H1 (cell line): ENCODE measurements at regions not wholly inside any gene's neighbourhood (a gene's known extent, or its start where the extent isn't known, plus 50 kb on each side); places are given as distances from the start of the nearest gene placed in this dataset.

ENCODE experiments used
- CTCF ChIA-PET: fragments of 300-600 bp; sonication (Branson Sonifier 250); formaldehyde crosslinking; loops from one replicate; lab custom pipeline; 2021; ENCODE audit not compliant: partially characterized antibody; lab: Charles Lee
- POLR2A ChIA-PET: fragments of 300-600 bp; sonication (Branson Sonifier 250); formaldehyde crosslinking; loops from one replicate; lab custom pipeline; 2021; ENCODE audit warnings: inconsistent platforms; ENCODE audit not compliant: partially characterized antibody; lab: Charles Lee
- DNase-seq, 2 experiments: peaks; one replicate each; pipeline versions ENCODE4 v3.0.0 to v3.0.0-alpha.2; 2010 to 2022; ENCODE audit warnings: low spot score in 2 of 2, low read depth in 1 of 2, mixed read lengths in 1 of 2
- FAIRE-seq: peaks from 2 replicates; lab custom pipeline; 2011; peaks lifted over from hg19 to GRCh38; lab: Jason Lieb, UNC
- H2AFZ ChIP-seq: 2 replicates; pipeline ENCODE4 v1.8.1; 2012; ENCODE audit warnings: low read length, inconsistent platforms
- H2AK5ac ChIP-seq: 2 replicates; pipeline ENCODE4 v1.6.1; 2013; ENCODE audit warnings: low read depth, low read length
- H2BK120ac ChIP-seq: replicated peaks from 2 replicates; pipeline ENCODE3; 2013; ENCODE audit warnings: low read depth, low read length, inconsistent platforms
- H2BK12ac ChIP-seq: 2 replicates; pipeline ENCODE4 v1.6.1; 2013; ENCODE audit warnings: low read depth, low read length
- H2BK15ac ChIP-seq: 2 replicates; pipeline ENCODE4 v1.6.1; 2013; ENCODE audit warnings: low read length
- H2BK20ac ChIP-seq: 2 replicates; pipeline ENCODE4 v1.6.1; 2013; ENCODE audit warnings: low read length
- H2BK5ac ChIP-seq: 2 replicates; pipeline ENCODE4 v1.6.1; 2013; ENCODE audit warnings: low read depth, low read length
- H3K14ac ChIP-seq: 2 replicates; pipeline ENCODE4 v1.6.1; 2013; ENCODE audit warnings: inconsistent platforms; ENCODE audit not compliant: insufficient read length
- H3K18ac ChIP-seq: 2 replicates; pipeline ENCODE4 v1.6.1; 2013; ENCODE audit warnings: low read length; ENCODE audit errors: extremely low read depth
- H3K23ac ChIP-seq: 2 replicates; pipeline ENCODE4 v1.6.1; 2013; ENCODE audit warnings: inconsistent platforms; ENCODE audit not compliant: insufficient read length
- H3K23me2 ChIP-seq: 2 replicates; pipeline ENCODE4 v1.6.1; 2013; ENCODE audit warnings: low read depth, low read length
- H3K27ac ChIP-seq: 2 replicates; pipeline ENCODE4 v1.6.1; 2011; ENCODE audit warnings: low read depth, low read length, inconsistent platforms
- H3K27me3 ChIP-seq, 4 experiments: replicated peaks in 1 of 4; 1 replicate in 1 of 4; 2 replicates in 3 of 4; pipeline versions ENCODE4 v1.6.1 to v1.8.1; 2011 to 2013; ENCODE audit warnings: low read length in 3 of 4, mild to moderate bottlenecking in 3 of 4, inconsistent platforms in 2 of 4, mixed read lengths in 2 of 4, moderate library complexity in 1 of 4; ENCODE audit not compliant: control insufficient read depth in 3 of 4, insufficient read depth in 3 of 4; ENCODE audit errors: extremely low read depth in 1 of 4
- H3K36me3 ChIP-seq, 4 experiments: 2 replicates each; pipeline versions ENCODE4 v1.6.1 to v1.8.1; 2011 to 2013; ENCODE audit warnings: mild to moderate bottlenecking in 4 of 4, low read length in 3 of 4, moderate library complexity in 2 of 4, control low read depth in 1 of 4, inconsistent platforms in 1 of 4; ENCODE audit not compliant: insufficient read depth in 4 of 4, control insufficient read depth in 2 of 4
- H3K4ac ChIP-seq: replicated peaks from 2 replicates; pipeline ENCODE3; 2013; ENCODE audit warnings: low read length, low read depth, mixed read lengths, inconsistent platforms; ENCODE audit not compliant: insufficient read length
- H3K4me1 ChIP-seq, 4 experiments: replicated peaks in 1 of 4; 1 replicate in 1 of 4; 2 replicates in 3 of 4; pipeline versions ENCODE4 v1.6.1 to v1.8.1; 2011 to 2013; ENCODE audit warnings: low read length in 3 of 4, inconsistent platforms in 2 of 4, mixed read lengths in 1 of 4; ENCODE audit not compliant: insufficient read depth in 4 of 4, control insufficient read depth in 3 of 4
- H3K4me2 ChIP-seq, 2 experiments: 2 replicates each; pipeline versions ENCODE4 v1.6.1 to v1.8.1; 2011 to 2013; ENCODE audit warnings: low read depth in 2 of 2, low read length in 2 of 2, control low read depth in 1 of 2, inconsistent platforms in 1 of 2, mild to moderate bottlenecking in 1 of 2; ENCODE audit not compliant: insufficient read depth in 1 of 2
- H3K4me3 ChIP-seq, 4 experiments: fragments of 200-600, 300-600 bp in 1 of 4; sonication (generic), shearing (Covaris generic), sonication (Bioruptor Twin) in 1 of 4; 2 replicates each; pipeline versions ENCODE4 v1.5.1 to v1.8.1; 2011 to 2016; ENCODE audit warnings: low read length in 4 of 4, low read depth in 3 of 4, control low read depth in 2 of 4, inconsistent platforms in 2 of 4, mild to moderate bottlenecking in 2 of 4, mixed read lengths in 1 of 4, moderate library complexity in 1 of 4; ENCODE audit not compliant: insufficient read depth in 2 of 4; ENCODE audit errors: extremely low read depth in 1 of 4
- H3K56ac ChIP-seq: replicated peaks from 2 replicates; pipeline ENCODE3; 2013; ENCODE audit warnings: low read depth, mild to moderate bottlenecking, mixed read lengths, low read length, inconsistent platforms; ENCODE audit not compliant: insufficient read length
- H3K79me1 ChIP-seq: 2 replicates; pipeline ENCODE4 v1.6.1; 2013; ENCODE audit warnings: low read depth, low read length, control low read depth
- H3K79me2 ChIP-seq, 2 experiments: 2 replicates each; pipeline versions ENCODE4 v1.6.1 to v1.8.1; 2012 to 2013; ENCODE audit warnings: low read length in 2 of 2, mild to moderate bottlenecking in 2 of 2, inconsistent platforms in 1 of 2; ENCODE audit not compliant: insufficient read depth in 2 of 2, control insufficient read depth in 1 of 2
- H3K9ac ChIP-seq, 4 experiments: replicated peaks in 1 of 4; 1 replicate in 1 of 4; 2 replicates in 3 of 4; pipeline versions ENCODE4 v1.6.1 to v1.8.1; 2011 to 2013; ENCODE audit warnings: low read depth in 3 of 4, low read length in 3 of 4, control low read depth in 2 of 4, mild to moderate bottlenecking in 2 of 4, moderate library complexity in 2 of 4, inconsistent platforms in 1 of 4; ENCODE audit errors: extremely low read depth in 1 of 4
- H3K9me3 ChIP-seq, 2 experiments: 2 replicates each; pipeline versions ENCODE4 v1.6.1 to v1.8.1; 2012 to 2013; ENCODE audit warnings: mild to moderate bottlenecking in 2 of 2, moderate library complexity in 2 of 2, control low read depth in 1 of 2, inconsistent platforms in 1 of 2, low read depth in 1 of 2, low read length in 1 of 2, mixed read lengths in 1 of 2; ENCODE audit not compliant: insufficient read depth in 2 of 2
- H4K20me1 ChIP-seq, 2 experiments: replicated peaks in 1 of 2; 2 replicates each; pipeline versions ENCODE3 to v1.8.1; 2011 to 2013; ENCODE audit warnings: inconsistent platforms in 2 of 2, low read length in 2 of 2, mild to moderate bottlenecking in 1 of 2; ENCODE audit not compliant: insufficient read depth in 2 of 2, control insufficient read depth in 1 of 2
- H4K5ac ChIP-seq: 2 replicates; pipeline ENCODE4 v1.6.1; 2013; ENCODE audit warnings: low read length, low read depth, mixed read lengths, inconsistent platforms; ENCODE audit not compliant: insufficient read length
- H4K8ac ChIP-seq: 2 replicates; pipeline ENCODE4 v1.8.0; 2013; ENCODE audit warnings: mild to moderate bottlenecking, moderate library complexity, low read length, inconsistent platforms; ENCODE audit not compliant: insufficient read depth; ENCODE audit errors: extremely low read depth
- H4K91ac ChIP-seq: replicated peaks from 2 replicates; pipeline ENCODE3; 2013; ENCODE audit warnings: low read length, mixed read lengths, inconsistent platforms; ENCODE audit not compliant: insufficient read length
- BACH1 ChIP-seq: IDR thresholded peaks from 2 replicates; pipeline ENCODE4 v1.6.1; 2012; ENCODE audit warnings: low read length, improper control_type of control experiment
- CBX8 ChIP-seq: fragments of 300-800, 300-1000 bp; sonication (generic); IDR thresholded peaks from 2 replicates; pipeline ENCODE4 v1.7.1; 2016; ENCODE audit warnings: low read depth, low read length, borderline replicate concordance
- CHD2 ChIP-seq: IDR thresholded peaks from 2 replicates; pipeline ENCODE4 v1.6.1; 2012; ENCODE audit warnings: low read length, improper control_type of control experiment
- EGR1 ChIP-seq: IDR thresholded peaks from 2 replicates; pipeline ENCODE4 v1.6.1; 2011; ENCODE audit warnings: low read depth, low read length, borderline replicate concordance
- EP300 ChIP-seq, 2 experiments: IDR thresholded peaks; 1 replicate in 1 of 2; 2 replicates in 1 of 2; pipeline ENCODE4 v1.6.1; 2011 to 2012; ENCODE audit warnings: low read depth in 2 of 2, low read length in 2 of 2, mild to moderate bottlenecking in 2 of 2, borderline replicate concordance in 1 of 2, inconsistent platforms in 1 of 2, moderate library complexity in 1 of 2
- GTF2F1 ChIP-seq: IDR thresholded peaks from 2 replicates; pipeline ENCODE4 v1.6.1; 2012; ENCODE audit warnings: low read depth, low read length, improper control_type of control experiment, borderline replicate concordance
- PHF8 ChIP-seq: fragments of 200-600 bp; sonication (generic); conservative IDR thresholded peaks from 2 replicates; pipeline ENCODE4 v1.7.1; 2012; ENCODE audit warnings: low read depth, mild to moderate bottlenecking, inconsistent platforms, low read length, moderate library complexity
- RNF2 ChIP-seq: fragments of 200-900, 300-1000 bp; sonication (generic); IDR thresholded peaks from 2 replicates; pipeline ENCODE4 v1.7.1; 2016; ENCODE audit warnings: borderline replicate concordance, low read depth, mild to moderate bottlenecking, antibody characterized with exemption, low read length; ENCODE audit not compliant: poor library complexity, severe bottlenecking; ENCODE audit errors: missing control alignments
- RXRA ChIP-seq: IDR thresholded peaks from 2 replicates; pipeline ENCODE4 v1.6.1; 2011; ENCODE audit warnings: low read depth, mild to moderate bottlenecking, low read length, moderate library complexity; ENCODE audit not compliant: insufficient read depth
- SP1 ChIP-seq: IDR thresholded peaks from 2 replicates; pipeline ENCODE4 v1.6.1; 2011; ENCODE audit warnings: low read depth, low read length
- SP4 ChIP-seq: IDR thresholded peaks from 2 replicates; pipeline ENCODE4 v1.6.1; 2012; ENCODE audit warnings: low read length, inconsistent platforms
- TCF12 ChIP-seq: IDR thresholded peaks from 2 replicates; pipeline ENCODE4 v1.6.1; 2011; ENCODE audit warnings: low read depth, mild to moderate bottlenecking, low read length
- WGBS, 2 experiments: shearing (Covaris generic) in 1 of 2; methylation state at CpG; one replicate each; pipeline versions ENCODE4 v1.1.6 to v1.1.7; 2013 to 2015; ENCODE audit warnings: low lambda C conversion rate in 2 of 2, mixed read lengths in 2 of 2, inconsistent platforms in 1 of 2, low coverage in 1 of 2, missing lambda C conversion rate in 1 of 2; ENCODE audit not compliant: insufficient replicate concordance in 2 of 2, insufficient coverage in 1 of 2, insufficient read length in 1 of 2; ENCODE audit errors: extremely low coverage in 1 of 2, missing lambda C conversion rate in 1 of 2; 5-methylcytosine and 5-hydroxymethylcytosine counted together

GRCh38 chr7:153507885-153508284, 544.3 kb upstream of the DPP6 start:
- TF ChIP-seq RXRA = no peak
- no peak for TF ChIP-seq GTF2F1
- TF ChIP-seq CHD2 = no peak
- TF ChIP-seq CBX8 = no peak
- TF ChIP-seq EGR1 = no peak
- TF ChIP-seq SP4 = no peak
- no peak for TF ChIP-seq TCF12
- no peak for TF ChIP-seq BACH1
- no peak for TF ChIP-seq EP300 (IDR thresholded peaks at IDR 0.05; ENCODE audit: borderline replicate concordance in 1 of 2, low read depth in 2 of 2, low read length in 2 of 2)
- no peak for TF ChIP-seq SP1
- no peak for TF ChIP-seq PHF8
- no peak for TF ChIP-seq RNF2
- no peaks in the 10 kb centered on the region for H3K27me3 ChIP-seq
- no peak overlapping the region for H4K91ac ChIP-seq
- H4K5ac ChIP-seq = no peak overlapping the region
- no peaks in the 10 kb centered on the region for H3K36me3 ChIP-seq
- H3K27ac ChIP-seq = no peak overlapping the region
- no peak overlapping the region for H3K4me3 ChIP-seq
- peaks cover 17 to 47% of the 10 kb centered on the region in 2 experiments; a peak in 3 of 4 replicates for H3K9me3 ChIP-seq
- FAIRE-seq = no peak
- no peaks in the 10 kb centered on the region for H3K4me1 ChIP-seq
- H2AFZ ChIP-seq = no peak overlapping the region
- no peak overlapping the region for H2AK5ac ChIP-seq
- POLR2A ChIA-PET = no interaction called here
- no peaks in the 10 kb centered on the region for H3K23me2 ChIP-seq
- no peak overlapping the region for H2BK12ac ChIP-seq
- H4K20me1 ChIP-seq = no peaks in the 10 kb centered on the region
- H3K14ac ChIP-seq = no peak overlapping the region
- no peak overlapping the region for H3K4ac ChIP-seq
- H3K23ac ChIP-seq = no peak overlapping the region
- CTCF ChIA-PET = no interaction called here
- no peak overlapping the region for H3K4me2 ChIP-seq
- no peak overlapping the region for H2BK120ac ChIP-seq
- no peak overlapping the region for H2BK5ac ChIP-seq
- H3K79me2 ChIP-seq = no peaks in the 10 kb centered on the region
- H2BK15ac ChIP-seq = no peak overlapping the region
- H3K18ac ChIP-seq = no peak overlapping the region
- 84% methylated on average over 4 of the region's 4 CpGs; no CpG with 5 or more reads in 1 of the 2 experiments for WGBS, 2 experiments
- H3K79me1 ChIP-seq = no peaks in the 10 kb centered on the region
- no peak overlapping the region for H2BK20ac ChIP-seq
- H3K9ac ChIP-seq = no peak overlapping the region
- no peak overlapping the region for H4K8ac ChIP-seq
- H3K56ac ChIP-seq = no peak overlapping the region
- no peak for DNase-seq
